ENCODE measurements at regions not wholly inside any gene's neighbourhood (a gene's known extent, or its start where the extent isn't known, plus 50 kb on each side); places are given as distances from the start of the nearest gene placed in this dataset.

- TF ChIP-seq POLR2A (IDR thresholded peaks at IDR 0.05) (no peak), CTCF (IDR thresholded peaks at IDR 0.05) (no peak)
Measured at GRCh38 chr4:80129785-80130184, 56.8 kb upstream of the ANTXR2 start.
